ENCODE measurements at regions not wholly inside any gene's neighbourhood (a gene's known extent, or its start where the extent isn't known, plus 50 kb on each side); places are given as distances from the start of the nearest gene placed in this dataset.

Small RNA genes lying in the stretch of these regions (small RNA-seq; reads per million reads assigned to genes)
- 0 reads per million in 4 donors for gene AC026402.1

Measured in spleen (tissue), 4 donors.